CD14-positive monocyte (primary cell): ENCODE measurements at regions not wholly inside any gene's neighbourhood (a gene's known extent, or its start where the extent isn't known, plus 50 kb on each side); places are given as distances from the start of the nearest gene placed in this dataset.
A peak's percentile ranks its signal among the peaks of the same experiment; 100 is the strongest.

ENCODE experiments used
- DNase-seq, 3 donors: peaks; one replicate each; pipeline ENCODE4 v3.0.0-alpha.2; 2011 to 2022
- H2AFZ ChIP-seq: 2 replicates; pipeline ENCODE4 v1.6.0; 2012; ENCODE audit warnings: mild to moderate bottlenecking, low read depth, low read length, inconsistent platforms; ENCODE audit not compliant: insufficient read depth, poor library complexity, severe bottlenecking
- H3K27ac ChIP-seq, 2 donors: 1 replicate in 1 of 2; 2 replicates in 1 of 2; pipeline ENCODE4 v1.5.1; 2012 to 2013; ENCODE audit warnings: low read length in 2 of 2, control low read depth in 1 of 2, inconsistent platforms in 1 of 2, low read depth in 1 of 2, mild to moderate bottlenecking in 1 of 2
- H3K27me3 ChIP-seq, 2 donors: one replicate each; pipeline versions ENCODE4 v1.6.0 to v1.6.1; 2011 to 2013; ENCODE audit warnings: low read length in 2 of 2; ENCODE audit not compliant: control insufficient read depth in 2 of 2, insufficient read depth in 2 of 2
- H3K36me3 ChIP-seq, 2 donors: replicated peaks in 1 of 2; 1 replicate in 1 of 2; 2 replicates in 1 of 2; pipeline versions ENCODE4 v1.5.1 to v1.6.1; 2012 to 2013; ENCODE audit warnings: low read length in 2 of 2, control low read depth in 1 of 2, inconsistent platforms in 1 of 2, mild to moderate bottlenecking in 1 of 2; ENCODE audit not compliant: insufficient read depth in 2 of 2, control insufficient read depth in 1 of 2
- H3K4me1 ChIP-seq, 2 donors: 1 replicate in 1 of 2; 2 replicates in 1 of 2; pipeline versions ENCODE4 v1.5.1 to v1.6.1; 2012 to 2013; ENCODE audit warnings: low read length in 2 of 2, control low read depth in 1 of 2, inconsistent platforms in 1 of 2, mild to moderate bottlenecking in 1 of 2, moderate library complexity in 1 of 2; ENCODE audit not compliant: insufficient read depth in 2 of 2, control insufficient read depth in 1 of 2
- H3K4me2 ChIP-seq: replicated peaks from 2 replicates; pipeline ENCODE3; 2012; ENCODE audit warnings: low read length, moderate library complexity, mild to moderate bottlenecking; ENCODE audit not compliant: poor library complexity, severe bottlenecking; ENCODE audit errors: extremely low read depth
- H3K4me3 ChIP-seq, 3 experiments: fragments of 200-600 bp in 1 of 3; sonication (generic) in 1 of 3; replicated peaks in 1 of 3; 1 replicate in 2 of 3; 2 replicates in 1 of 3; pipeline ENCODE4 v1.5.1; 2011 to 2013; ENCODE audit warnings: low read length in 3 of 3, mild to moderate bottlenecking in 3 of 3, control low read depth in 2 of 3, low read depth in 2 of 3, inconsistent platforms in 1 of 3, moderate library complexity in 1 of 3
- H3K79me2 ChIP-seq: 2 replicates; pipeline ENCODE4 v1.6.0; 2012; ENCODE audit warnings: mild to moderate bottlenecking, control low read depth, inconsistent platforms, low read length, moderate library complexity; ENCODE audit not compliant: insufficient read depth
- H3K9ac ChIP-seq: 2 replicates; pipeline ENCODE4 v1.6.0; 2017; ENCODE audit warnings: low read length, mild to moderate bottlenecking; ENCODE audit not compliant: insufficient read depth, poor library complexity, severe bottlenecking
- H3K9me3 ChIP-seq, 2 donors: replicated peaks in 1 of 2; 1 replicate in 1 of 2; 2 replicates in 1 of 2; pipeline versions ENCODE4 v1.5.1 to v1.6.1; 2012 to 2013; ENCODE audit warnings: low read length in 2 of 2, control low read depth in 1 of 2; ENCODE audit not compliant: control insufficient read depth in 1 of 2, insufficient read depth in 1 of 2
- H4K20me1 ChIP-seq: 2 replicates; pipeline ENCODE4 v1.6.0; 2012; ENCODE audit warnings: mild to moderate bottlenecking, low read length, control low read depth, moderate library complexity; ENCODE audit not compliant: insufficient read depth
- H3K27ac Mint-ChIP-seq, 7 donors: one replicate each; pipeline ENCODE4 v1.8.0; 2020; ENCODE audit warnings: mild to moderate bottlenecking in 7 of 7, mixed read lengths in 7 of 7, moderate library complexity in 6 of 7, inconsistent platforms in 2 of 7
- H3K27me3 Mint-ChIP-seq, 3 donors: one replicate each; pipeline ENCODE4 v1.8.0; 2021 to 2022; ENCODE audit warnings: low read depth in 3 of 3, mild to moderate bottlenecking in 3 of 3, mixed read lengths in 3 of 3, moderate library complexity in 3 of 3, inconsistent platforms in 1 of 3
- H3K36me3 Mint-ChIP-seq, 2 donors: one replicate each; pipeline ENCODE4 v1.8.0; 2020; ENCODE audit warnings: mixed read lengths in 2 of 2, inconsistent platforms in 1 of 2, mild to moderate bottlenecking in 1 of 2
- H3K4me1 Mint-ChIP-seq: one replicate; pipeline ENCODE4 v1.8.0; 2020; ENCODE audit warnings: mild to moderate bottlenecking, mixed read lengths
- H3K4me3 Mint-ChIP-seq, 2 donors: one replicate each; pipeline ENCODE4 v1.8.0; 2020; ENCODE audit warnings: mild to moderate bottlenecking in 2 of 2, mixed read lengths in 2 of 2, moderate library complexity in 1 of 2
- H3K9me3 Mint-ChIP-seq, 7 donors: one replicate each; pipeline ENCODE4 v1.8.0; 2020 to 2022; ENCODE audit warnings: mixed read lengths in 7 of 7, mild to moderate bottlenecking in 6 of 7, moderate library complexity in 6 of 7, inconsistent platforms in 2 of 7
- WGBS: methylation state at CpG from one replicate; pipeline ENCODE4 v1.1.5; 2013; ENCODE audit warnings: missing lambda C conversion rate; ENCODE audit not compliant: insufficient coverage; 5-methylcytosine and 5-hydroxymethylcytosine counted together
- intact Hi-C, 2 donors: fragments of 100-400 bp; cut with micrococcal nuclease; formaldehyde crosslinking; loops; one replicate each; pipeline versions ENCODE4 v1.15.0 to v1.15.1; 2023
- TF ChIP-seq, protein P1 (sequence below): fragments of 200-600 bp; IDR thresholded peaks from one replicate; pipeline ENCODE4 v1.8.0; 2022; ENCODE audit warnings: antibody characterized with exemption, mild to moderate bottlenecking

DNA sequence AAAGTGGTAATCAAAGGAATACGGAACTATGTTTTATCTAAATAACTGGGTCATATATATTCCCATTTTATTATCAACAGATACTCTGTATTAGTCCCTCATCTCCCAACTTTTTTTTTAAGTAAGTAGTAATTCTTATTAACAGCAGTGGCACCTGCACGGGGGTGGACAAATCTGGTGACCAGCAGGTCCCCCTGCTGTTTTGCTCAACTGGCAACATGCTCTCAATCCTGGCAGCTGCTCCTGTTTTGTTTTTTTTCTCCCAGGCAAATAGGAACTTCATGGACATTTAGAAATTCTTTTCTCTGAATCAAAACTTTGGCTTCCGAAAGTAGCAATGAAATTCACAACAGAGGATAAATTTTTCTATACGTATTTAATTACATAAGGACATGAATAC lies 193.5 kb downstream of the SS18 start:
- no peak for DNase-seq
- Histone ChIP-seq H3K79me2 (no peaks in the 10 kb centered on the region), H3K4me1 (no peaks in the 10 kb centered on the region), H3K27me3 (no peaks in the 10 kb centered on the region), H3K27ac (no peak overlapping the region), H3K9ac (no peak overlapping the region), H4K20me1 (no peaks in the 10 kb centered on the region), H2AFZ (no peak overlapping the region), H3K9me3 (no peaks in the 10 kb centered on the region), H3K4me2 (no peak overlapping the region), H3K4me3 (no peak overlapping the region), H3K36me3 (no peaks in the 10 kb centered on the region)
- Mint-ChIP-seq H3K4me3 (no peak overlapping the region), H3K9me3 (no peaks in the 10 kb centered on the region), H3K27ac (no peak overlapping the region), H3K4me1 (no peaks in the 10 kb centered on the region), H3K27me3 (peaks cover 0 to 2% (median 1%) of the 10 kb centered on the region in 3 donors), H3K36me3 (no peaks in the 10 kb centered on the region)
- TF ChIP-seq, protein P1, sequence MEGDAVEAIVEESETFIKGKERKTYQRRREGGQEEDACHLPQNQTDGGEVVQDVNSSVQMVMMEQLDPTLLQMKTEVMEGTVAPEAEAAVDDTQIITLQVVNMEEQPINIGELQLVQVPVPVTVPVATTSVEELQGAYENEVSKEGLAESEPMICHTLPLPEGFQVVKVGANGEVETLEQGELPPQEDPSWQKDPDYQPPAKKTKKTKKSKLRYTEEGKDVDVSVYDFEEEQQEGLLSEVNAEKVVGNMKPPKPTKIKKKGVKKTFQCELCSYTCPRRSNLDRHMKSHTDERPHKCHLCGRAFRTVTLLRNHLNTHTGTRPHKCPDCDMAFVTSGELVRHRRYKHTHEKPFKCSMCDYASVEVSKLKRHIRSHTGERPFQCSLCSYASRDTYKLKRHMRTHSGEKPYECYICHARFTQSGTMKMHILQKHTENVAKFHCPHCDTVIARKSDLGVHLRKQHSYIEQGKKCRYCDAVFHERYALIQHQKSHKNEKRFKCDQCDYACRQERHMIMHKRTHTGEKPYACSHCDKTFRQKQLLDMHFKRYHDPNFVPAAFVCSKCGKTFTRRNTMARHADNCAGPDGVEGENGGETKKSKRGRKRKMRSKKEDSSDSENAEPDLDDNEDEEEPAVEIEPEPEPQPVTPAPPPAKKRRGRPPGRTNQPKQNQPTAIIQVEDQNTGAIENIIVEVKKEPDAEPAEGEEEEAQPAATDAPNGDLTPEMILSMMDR = no peak
- intact Hi-C loops = no loop called here
- no CpG with 5 or more reads among the region's 4 CpGs for WGBS

DNA sequence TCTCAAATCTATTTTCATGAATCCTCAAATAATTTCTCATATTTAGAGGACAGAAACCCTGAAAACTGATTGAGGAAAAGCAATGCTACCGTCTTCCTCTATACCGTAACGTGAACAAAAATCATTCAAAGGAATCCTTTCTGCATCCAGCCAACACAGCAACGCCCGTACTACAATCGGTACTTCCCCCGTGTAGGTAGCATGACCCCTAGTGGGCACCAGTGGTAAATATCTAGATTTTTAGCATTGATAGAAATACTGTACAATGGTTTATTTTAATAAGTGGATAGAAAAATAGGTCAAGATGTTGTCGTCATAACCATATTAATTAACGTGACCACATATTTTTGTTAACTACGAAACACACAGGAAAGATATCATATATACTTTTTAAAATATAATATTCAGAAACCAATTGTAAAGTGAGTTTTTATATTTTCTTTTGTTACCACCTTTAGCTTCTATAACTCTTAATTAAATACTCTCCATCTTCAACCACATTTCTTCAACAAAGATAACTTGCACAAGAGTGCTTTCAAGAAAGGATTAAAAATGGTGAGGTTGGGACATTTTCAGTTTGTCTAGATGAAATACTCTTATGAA lies 194.1 kb downstream of the SS18 start:
- peaks cover 0 to 2% (median 1%) of the 10 kb centered on the region in 3 donors for H3K27me3 Mint-ChIP-seq
- no peaks in the 10 kb centered on the region for H3K4me1 Mint-ChIP-seq
- H3K4me3 ChIP-seq = no peak overlapping the region
- no peaks in the 10 kb centered on the region for H3K27me3 ChIP-seq
- 51% methylated on average over 3 of the region's 10 CpGs for WGBS
- H3K4me2 ChIP-seq = no peak overlapping the region
- H2AFZ ChIP-seq = no peak overlapping the region
- no peak overlapping the region for H3K4me3 Mint-ChIP-seq
- H3K9me3 ChIP-seq = no peaks in the 10 kb centered on the region
- no peaks in the 10 kb centered on the region for H3K36me3 Mint-ChIP-seq
- H3K9ac ChIP-seq = no peak overlapping the region
- peak in 1 of 3 donors; percentile 3 for DNase-seq
- H3K79me2 ChIP-seq = no peaks in the 10 kb centered on the region
- intact Hi-C loops = no loop called here
- no peaks in the 10 kb centered on the region for H4K20me1 ChIP-seq
- no peaks in the 10 kb centered on the region for H3K4me1 ChIP-seq
- TF ChIP-seq, protein P1 = peak; percentile 75
- H3K27ac ChIP-seq = no peak overlapping the region
- no peak overlapping the region for H3K27ac Mint-ChIP-seq
- H3K9me3 Mint-ChIP-seq = no peaks in the 10 kb centered on the region
- H3K36me3 ChIP-seq = no peaks in the 10 kb centered on the region
